NCI-H2196 treated with DMSO at 0.1 percent for 48 hours (cell line): ENCODE measurements at regions not wholly inside any gene's neighbourhood (a gene's known extent, or its start where the extent isn't known, plus 50 kb on each side); places are given as distances from the start of the nearest gene placed in this dataset.

Experiments
- DNase-seq: peaks from one replicate; lab custom pipeline; 2025; ENCODE audit not compliant: unreplicated experiment; lab: John Stamatoyannopoulos, UW

DNA sequence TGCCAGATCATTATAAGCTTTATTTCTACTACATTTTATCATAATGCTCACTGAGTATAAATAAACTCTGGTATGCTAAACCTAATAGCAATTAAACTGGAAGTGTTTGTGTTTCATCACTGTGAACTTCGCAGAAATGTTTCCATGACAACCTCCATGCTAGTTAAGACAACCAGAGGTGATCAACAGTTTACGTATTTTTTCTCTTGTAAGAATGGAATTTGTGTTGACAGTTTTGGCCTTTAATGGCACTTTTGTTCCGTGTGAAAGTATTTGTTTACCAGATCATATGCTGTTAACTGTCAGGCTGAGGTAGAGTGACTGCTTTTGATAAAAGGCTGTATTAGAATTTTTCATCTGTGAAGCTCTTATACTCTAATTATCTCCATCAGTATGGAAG lies 212.1 kb upstream of the PPP1R3A start:
- DNase-seq: no peak

- no peak for DNase-seq
These were observed 210.1 kb upstream of the PPP1R3A start for GRCh38 chr7:114128880-114129279.

GRCh38 chr7:114126095-114126494 lies 207.3 kb upstream of the PPP1R3A start:
- no peak for DNase-seq

DNA sequence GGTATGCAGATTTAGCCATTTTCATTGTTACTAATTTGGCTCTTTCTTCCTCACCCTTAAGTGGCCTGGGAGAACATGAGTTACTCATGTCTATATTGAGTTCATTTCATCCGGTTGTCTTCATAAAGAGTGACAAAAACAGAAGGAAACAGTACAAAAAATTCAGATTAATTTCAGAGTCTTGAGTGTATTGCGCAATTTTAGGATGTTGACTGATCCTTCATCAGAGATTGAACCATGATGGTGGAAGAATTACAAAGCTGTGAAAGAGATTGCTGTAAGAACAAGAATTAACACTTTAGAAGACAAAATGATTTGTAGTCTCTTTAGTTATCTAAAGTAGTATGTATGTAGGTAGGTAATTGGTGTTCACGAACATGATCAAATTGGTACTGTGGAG lies 194.0 kb upstream of the PPP1R3A start:
- no peak for DNase-seq

GRCh38 chr7:114110666-114111065 lies 191.9 kb upstream of the PPP1R3A start:
- no peak for DNase-seq

GRCh38 chr7:114109721-114110120 lies 190.9 kb upstream of the PPP1R3A start:
- no peak for DNase-seq

DNA sequence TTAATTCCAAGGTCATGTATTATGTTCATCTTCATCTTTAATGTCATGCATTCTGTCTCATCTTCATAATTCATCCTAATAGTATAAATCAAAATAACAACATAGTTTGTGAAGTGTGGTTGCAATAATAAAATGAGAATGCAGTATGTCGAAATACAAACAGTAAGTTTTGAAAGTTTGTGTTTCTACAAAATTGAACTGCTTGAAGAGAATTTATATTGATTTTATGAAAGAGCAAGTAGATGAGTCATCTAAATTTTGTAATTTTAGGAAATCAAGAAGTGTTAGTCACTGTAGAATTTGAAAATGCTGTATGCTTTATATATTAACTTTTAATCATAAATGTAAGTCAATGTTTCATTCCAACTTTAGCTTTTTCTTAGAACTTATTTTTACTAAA lies 190.5 kb upstream of the PPP1R3A start:
- DNase-seq: no peak

GRCh38 chr7:114108510-114108909 lies 189.7 kb upstream of the PPP1R3A start:
- no peak for DNase-seq

GRCh38 chr7:114107522-114107921 lies 188.7 kb upstream of the PPP1R3A start:
- no peak for DNase-seq

DNA sequence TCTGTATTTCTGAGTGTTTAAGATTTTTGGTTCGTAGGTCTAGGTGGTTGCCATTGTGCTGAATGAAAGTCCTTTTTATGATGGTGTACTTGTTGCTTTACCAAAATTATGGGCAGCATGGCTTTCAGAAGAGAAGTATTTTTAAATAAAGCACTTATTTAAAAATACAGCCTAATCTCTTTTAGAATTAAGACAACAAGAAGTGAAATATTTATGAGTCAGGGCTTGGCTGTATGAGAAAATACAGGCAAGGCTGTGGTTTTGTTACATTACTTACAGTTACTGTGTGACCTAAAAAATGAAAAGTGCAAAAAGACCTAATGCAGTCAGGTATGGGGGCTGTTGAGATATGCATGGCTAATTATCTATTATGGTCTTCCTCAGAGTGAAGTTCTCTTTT lies 185.2 kb upstream of the PPP1R3A start:
- DNase-seq: no peak

DNA sequence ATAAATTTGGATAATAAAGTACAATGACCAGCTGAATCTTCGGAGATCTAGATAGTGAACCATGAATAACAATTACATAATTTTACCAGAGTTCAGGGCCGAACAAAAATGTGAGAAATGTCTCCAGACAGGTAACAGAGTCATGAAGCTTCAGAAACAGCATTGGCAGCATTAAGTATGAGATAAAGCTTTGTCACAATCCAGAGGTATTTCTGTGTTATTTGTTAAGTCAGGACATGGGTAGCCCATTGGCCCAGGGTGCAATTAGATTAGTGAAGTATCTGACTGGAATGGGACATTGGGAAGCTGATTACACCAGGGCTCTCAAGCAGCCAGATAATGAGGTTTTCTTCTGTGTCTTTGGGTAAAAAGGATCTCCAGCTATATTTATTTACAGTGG lies 184.2 kb upstream of the PPP1R3A start:
- DNase-seq: no peak

DNA sequence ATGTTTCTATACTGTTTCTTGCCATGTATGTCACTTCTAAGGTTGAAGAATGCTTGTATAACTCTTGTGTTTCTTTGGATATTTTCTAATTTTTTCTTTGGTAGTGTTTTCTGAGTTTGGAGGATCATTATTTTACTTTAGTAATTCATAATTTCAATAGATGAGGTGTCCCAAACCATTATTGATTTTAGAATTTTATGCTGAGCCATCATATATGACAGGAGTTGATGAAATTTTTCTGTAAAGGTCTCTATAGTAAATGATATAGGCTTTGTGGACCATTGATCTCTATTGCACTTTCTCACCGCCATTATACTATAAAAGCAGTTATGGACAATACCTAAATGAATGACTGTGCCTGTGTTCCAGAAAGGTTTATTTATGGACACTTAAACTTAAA lies 183.3 kb upstream of the PPP1R3A start:
- DNase-seq: no peak

GRCh38 chr7:114100810-114101209 lies 182.0 kb upstream of the PPP1R3A start:
- no peak for DNase-seq

DNA sequence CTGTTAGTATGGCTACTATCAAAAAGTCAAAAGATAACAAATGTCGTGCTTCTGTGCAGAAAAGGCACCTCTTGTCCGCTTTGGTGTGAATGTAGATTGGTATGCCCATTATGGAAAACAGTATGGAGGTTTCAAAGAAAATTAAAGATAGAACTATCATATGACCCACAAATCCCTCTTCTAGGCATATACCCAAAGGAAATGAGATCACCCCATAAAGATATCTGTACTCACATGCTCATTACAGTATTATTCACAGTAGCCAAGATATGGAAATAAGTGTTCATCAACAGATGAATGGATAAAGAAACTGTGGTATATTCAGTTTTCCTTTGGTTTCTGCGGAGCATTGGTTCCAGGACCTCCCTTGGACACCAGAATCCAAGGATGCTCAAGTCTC lies 180.5 kb upstream of the PPP1R3A start:
- DNase-seq: no peak

GRCh38 chr7:114095885-114096284 lies 177.1 kb upstream of the PPP1R3A start:
- DNase-seq: no peak

DNA sequence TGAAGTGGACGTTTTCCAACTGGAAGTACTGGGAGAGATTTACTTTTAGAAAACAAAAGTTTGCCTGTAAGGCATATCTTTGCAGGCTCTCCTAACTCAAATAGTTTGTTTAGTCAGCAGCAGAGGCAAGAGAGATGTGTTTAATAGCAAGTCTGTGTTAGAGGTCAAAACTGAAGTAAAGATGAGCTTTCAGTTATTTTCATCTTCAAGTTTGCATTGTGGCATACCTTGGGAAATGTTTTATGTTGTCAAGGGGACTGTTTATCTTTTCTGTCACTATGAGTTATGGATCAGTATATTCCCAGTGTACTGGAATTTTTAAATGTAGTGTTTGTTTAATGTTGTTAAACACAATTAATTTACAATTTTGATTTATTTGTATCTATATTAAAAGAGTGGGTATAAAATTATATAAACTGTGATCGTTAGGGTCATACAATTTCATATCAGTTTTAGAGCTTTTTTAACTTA lies 169.7 kb upstream of the PPP1R3A start:
- DNase-seq: no peak

- no peak for DNase-seq
These were observed 169.1 kb upstream of the PPP1R3A start for GRCh38 chr7:114087653-114088469.

DNA sequence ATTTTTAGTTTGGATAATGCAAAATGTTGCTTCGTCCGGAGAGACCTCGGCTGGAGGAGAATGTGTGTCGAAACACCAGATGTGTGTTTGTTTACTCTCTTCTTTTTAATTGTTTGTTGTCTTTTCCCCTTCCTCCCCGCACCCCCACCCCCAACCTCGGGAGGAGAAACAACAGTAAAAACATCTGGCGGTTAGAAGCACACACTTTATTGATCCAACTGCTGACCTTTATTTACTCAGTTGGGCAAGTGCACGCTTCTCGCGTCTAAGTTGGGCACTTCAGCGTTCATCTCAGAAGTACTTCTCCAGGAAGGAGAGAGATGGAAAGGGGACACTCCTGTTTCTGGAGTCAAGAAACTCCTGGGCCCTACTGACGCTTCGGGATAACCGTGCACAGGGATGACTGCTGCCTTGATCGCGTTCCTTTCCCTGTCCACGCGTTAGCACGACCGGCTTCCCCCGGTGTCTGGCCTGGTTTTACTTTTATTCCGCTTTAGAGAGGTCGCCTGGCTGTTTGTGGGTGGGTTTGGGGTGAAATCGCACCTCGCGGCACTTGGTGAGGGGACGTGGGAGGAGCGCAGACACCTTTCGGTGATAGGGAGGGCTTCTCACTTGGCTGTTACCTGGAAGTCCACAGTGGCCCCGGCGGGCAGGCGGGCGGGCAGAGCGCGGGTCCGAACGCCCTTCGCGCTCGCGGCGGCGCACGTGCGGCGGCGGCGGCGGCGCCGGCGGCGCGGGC lies 168.3 kb upstream of the PPP1R3A start:
- no peak for DNase-seq

GRCh38 chr7:114086537-114086913 lies 167.7 kb upstream of the PPP1R3A start:
- DNase-seq: no peak

DNA sequence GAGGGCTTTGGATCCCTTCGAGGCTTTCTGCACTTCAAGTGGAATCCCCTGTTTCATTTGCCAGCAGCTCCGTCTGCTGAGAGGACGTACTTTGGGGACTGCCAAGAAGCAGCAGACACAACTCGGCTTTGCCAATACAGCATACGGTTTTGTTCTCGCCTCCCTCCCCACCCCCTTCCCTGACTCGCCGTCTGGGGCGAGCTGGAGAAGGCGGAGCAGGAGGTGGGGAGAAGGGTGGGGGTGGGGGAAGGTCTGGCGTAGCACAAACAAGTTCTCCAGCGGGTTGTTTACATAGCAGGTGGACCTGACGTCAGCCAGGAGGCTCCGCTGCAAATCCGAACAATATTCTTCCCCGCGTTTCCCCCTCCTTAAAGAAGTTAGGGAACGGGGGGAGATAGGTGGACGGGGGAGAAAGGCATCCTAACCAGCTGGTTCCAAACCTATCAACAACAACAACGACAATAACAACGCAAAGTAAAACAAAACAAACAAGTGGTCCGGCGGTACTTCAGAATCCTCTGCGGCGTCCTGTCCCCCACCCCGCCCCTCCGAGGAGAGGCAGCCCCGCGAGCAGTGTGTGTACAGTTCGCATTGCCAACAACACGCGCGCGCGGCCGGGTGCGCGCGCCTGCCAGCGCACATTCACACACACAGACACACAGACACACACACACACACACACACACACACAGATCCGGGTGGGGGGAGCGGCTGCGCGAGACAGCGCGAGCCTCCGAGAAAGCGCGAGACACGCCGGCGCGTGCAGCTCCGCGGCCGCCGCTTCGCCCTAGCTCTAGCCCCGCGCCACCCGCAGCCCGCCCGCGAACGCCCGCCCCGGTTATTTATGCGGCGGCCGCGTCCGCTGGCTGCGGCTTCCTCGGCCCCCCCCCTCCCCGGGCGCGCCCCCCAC lies 167.0 kb upstream of the PPP1R3A start:
- DNase-seq: peak; percentile 27

GRCh38 chr7:114085313-114085591 lies 166.4 kb upstream of the PPP1R3A start:
- no peak for DNase-seq
